ENCODE measurements at regions not wholly inside any gene's neighbourhood (a gene's known extent, or its start where the extent isn't known, plus 50 kb on each side); places are given as distances from the start of the nearest gene placed in this dataset.

DNA sequence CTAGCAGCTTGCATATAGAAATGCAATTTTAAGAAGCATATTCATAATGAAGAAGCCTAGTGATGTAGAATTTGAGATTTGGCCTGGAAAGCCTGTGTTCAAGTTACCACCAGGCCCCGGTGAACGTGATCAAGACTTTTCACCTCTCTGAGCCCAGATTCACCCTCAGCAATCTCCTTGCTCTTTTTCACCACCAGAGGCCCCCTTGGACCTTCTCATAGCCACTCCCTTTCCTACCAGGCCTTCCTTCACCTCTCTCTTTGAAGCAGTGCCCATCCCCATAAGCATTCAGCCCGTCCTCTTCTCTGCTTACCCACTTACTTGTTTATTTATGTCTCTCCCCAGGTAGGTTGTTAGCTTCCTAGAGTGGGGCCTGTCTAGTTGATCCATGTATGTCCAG lies 1280.9 kb downstream of the AACS start:
- no peak for DNase-seq (ENCODE audit: low read depth)
- TF ChIP-seq, protein P1, sequence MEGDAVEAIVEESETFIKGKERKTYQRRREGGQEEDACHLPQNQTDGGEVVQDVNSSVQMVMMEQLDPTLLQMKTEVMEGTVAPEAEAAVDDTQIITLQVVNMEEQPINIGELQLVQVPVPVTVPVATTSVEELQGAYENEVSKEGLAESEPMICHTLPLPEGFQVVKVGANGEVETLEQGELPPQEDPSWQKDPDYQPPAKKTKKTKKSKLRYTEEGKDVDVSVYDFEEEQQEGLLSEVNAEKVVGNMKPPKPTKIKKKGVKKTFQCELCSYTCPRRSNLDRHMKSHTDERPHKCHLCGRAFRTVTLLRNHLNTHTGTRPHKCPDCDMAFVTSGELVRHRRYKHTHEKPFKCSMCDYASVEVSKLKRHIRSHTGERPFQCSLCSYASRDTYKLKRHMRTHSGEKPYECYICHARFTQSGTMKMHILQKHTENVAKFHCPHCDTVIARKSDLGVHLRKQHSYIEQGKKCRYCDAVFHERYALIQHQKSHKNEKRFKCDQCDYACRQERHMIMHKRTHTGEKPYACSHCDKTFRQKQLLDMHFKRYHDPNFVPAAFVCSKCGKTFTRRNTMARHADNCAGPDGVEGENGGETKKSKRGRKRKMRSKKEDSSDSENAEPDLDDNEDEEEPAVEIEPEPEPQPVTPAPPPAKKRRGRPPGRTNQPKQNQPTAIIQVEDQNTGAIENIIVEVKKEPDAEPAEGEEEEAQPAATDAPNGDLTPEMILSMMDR (IDR thresholded peaks at IDR 0.05; ENCODE audit: low read length, missing control alignments), result no peak
- no peak overlapping the region for H3K4me3 ChIP-seq (replicated peaks; ENCODE audit: low read depth, low read length)

DNA sequence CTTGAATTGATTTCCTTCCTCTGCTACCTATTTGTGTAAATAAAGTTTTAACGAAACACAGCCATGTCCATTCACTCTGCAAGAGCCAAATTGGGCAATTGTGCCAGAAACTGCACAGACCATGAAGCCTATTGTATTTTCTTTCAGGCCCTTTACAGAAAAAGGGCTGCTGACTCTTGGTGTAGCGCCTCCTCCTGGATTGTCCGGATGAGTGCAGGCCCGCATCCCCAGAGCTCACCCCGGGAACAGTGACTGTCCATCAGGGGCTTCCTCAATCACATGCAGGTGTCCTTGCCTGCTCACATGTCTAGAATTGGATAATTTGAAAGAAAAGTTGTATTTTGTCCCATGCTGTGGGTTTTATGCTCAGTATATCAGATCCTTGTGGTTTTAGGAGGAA lies 1282.2 kb downstream of the AACS start:
- peak; percentile 8 for DNase-seq (ENCODE audit: low read depth)
- TF ChIP-seq, protein P1 (IDR thresholded peaks at IDR 0.05; ENCODE audit: low read length, missing control alignments), result peak; percentile 17
- H3K4me3 ChIP-seq (replicated peaks; ENCODE audit: low read depth, low read length), result no peak overlapping the region

DNA sequence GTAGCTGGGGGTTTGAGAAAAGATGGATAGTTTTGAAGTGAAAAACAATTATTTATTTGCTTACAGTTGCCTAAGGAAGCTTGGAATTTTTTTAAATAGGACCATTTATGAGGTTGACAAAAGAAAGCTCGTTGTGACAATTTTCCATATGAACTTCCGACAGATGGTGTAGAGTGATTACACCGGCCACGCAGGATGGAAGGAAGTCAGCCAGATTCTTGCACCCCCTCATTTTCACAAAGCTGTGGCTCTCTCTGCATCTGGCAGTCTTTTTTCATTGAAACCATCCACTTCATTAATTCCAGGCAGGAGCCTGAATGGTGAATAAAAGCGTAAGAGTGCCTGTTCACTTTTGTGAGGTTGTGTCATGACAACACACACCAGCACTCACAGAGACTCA lies 1284.1 kb downstream of the AACS start:
- no peak for DNase-seq (ENCODE audit: low read depth)
- H3K4me3 ChIP-seq (replicated peaks; ENCODE audit: low read depth, low read length), result no peak overlapping the region
- TF ChIP-seq, protein P1 (IDR thresholded peaks at IDR 0.05; ENCODE audit: low read length, missing control alignments), result no peak

DNA sequence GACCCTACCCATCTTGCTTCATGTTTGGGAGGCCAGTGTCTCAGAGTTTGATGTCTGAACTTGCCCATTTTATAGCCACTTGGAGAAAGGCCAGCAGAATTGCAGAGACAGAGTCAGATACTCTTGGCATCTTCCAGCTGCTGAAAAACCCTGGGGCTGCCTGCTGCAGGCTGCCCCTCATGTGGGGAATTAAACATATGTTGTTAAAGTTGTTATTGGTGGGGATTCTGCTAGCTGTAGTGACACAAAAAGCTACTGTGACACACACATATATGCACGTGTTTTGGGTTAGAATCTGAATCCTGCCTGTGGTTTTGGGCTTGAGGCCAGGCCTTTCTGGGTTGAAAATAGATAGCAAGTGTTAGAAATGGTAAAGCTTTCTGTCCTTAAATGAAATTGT lies 1288.4 kb downstream of the AACS start:
- H3K4me3 ChIP-seq (replicated peaks; ENCODE audit: low read depth, low read length), result no peak overlapping the region
- peak; percentile 43 for DNase-seq (ENCODE audit: low read depth)
- TF ChIP-seq, protein P1 (IDR thresholded peaks at IDR 0.05; ENCODE audit: low read length, missing control alignments), result no peak

DNA sequence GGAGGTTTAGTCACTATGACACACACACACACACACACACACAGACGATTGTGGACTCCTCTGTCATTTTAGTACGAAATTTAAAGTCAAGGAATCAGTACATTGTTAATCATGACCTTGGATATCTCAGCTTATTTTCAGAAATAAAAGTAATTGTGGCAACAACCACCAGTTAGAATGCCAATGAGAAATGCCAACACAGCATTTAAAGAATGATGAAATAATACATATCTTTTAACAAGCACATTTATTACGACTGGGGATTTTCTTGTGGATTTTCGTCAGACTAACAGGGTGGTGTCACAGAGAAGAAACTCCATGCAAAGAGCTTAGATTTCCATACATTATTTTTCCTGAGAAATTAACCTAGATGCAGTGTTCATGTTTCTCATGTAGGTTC lies 1289.4 kb downstream of the AACS start:
- H3K4me3 ChIP-seq (replicated peaks; ENCODE audit: low read depth, low read length), result no peak overlapping the region
- DNase-seq (ENCODE audit: low read depth), result no peak
- TF ChIP-seq, protein P1 (IDR thresholded peaks at IDR 0.05; ENCODE audit: low read length, missing control alignments), result no peak

DNA sequence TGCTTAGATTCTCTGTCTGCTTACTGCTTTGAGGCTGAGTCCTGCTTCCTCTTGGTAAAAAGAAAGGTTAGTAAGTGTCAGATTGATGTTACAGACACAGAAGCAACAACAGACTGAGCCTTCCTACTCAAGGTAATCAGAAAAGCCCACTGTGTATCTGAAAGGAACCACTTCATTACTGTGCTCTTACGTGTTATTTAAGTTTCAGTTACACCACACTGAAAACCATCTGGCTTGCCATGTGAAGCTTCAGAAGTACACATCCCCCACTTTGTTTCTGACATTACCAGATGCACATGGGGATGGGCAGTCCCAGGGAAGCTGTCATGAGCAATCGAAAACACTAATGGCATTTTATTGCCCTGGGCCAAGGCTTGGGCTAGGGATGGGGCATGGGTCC lies 1290.1 kb downstream of the AACS start:
- no peak overlapping the region for H3K4me3 ChIP-seq (replicated peaks; ENCODE audit: low read depth, low read length)
- TF ChIP-seq, protein P1 (IDR thresholded peaks at IDR 0.05; ENCODE audit: low read length, missing control alignments), result no peak
- DNase-seq (ENCODE audit: low read depth), result no peak

DNA sequence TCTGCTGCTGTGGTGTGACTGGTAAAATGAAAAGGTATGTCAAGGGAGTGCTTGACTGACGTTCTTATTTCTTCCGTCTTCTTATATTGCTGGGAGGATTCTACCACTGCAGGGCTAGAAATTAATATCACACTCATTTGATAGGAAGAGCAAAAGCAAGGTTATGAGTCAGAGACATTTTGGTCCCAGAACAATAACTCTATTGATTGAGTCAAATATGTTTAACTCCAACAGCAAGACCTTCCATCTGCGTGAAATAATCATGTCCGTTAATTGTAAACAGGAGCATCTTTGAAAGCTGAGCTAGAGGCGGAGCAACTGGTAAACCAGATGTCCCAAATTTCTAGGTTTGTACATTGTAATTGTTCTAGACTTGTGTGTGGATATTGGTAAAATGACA lies 1293.6 kb downstream of the AACS start:
- DNase-seq (ENCODE audit: low read depth), result no peak
- H3K4me3 ChIP-seq (replicated peaks; ENCODE audit: low read depth, low read length), result no peak overlapping the region
- TF ChIP-seq, protein P1 (IDR thresholded peaks at IDR 0.05; ENCODE audit: low read length, missing control alignments), result no peak

All from fibroblast of pulmonary artery (primary cell).